ENCODE measurements at regions not wholly inside any gene's neighbourhood (a gene's known extent, or its start where the extent isn't known, plus 50 kb on each side); places are given as distances from the start of the nearest gene placed in this dataset.

DNA sequence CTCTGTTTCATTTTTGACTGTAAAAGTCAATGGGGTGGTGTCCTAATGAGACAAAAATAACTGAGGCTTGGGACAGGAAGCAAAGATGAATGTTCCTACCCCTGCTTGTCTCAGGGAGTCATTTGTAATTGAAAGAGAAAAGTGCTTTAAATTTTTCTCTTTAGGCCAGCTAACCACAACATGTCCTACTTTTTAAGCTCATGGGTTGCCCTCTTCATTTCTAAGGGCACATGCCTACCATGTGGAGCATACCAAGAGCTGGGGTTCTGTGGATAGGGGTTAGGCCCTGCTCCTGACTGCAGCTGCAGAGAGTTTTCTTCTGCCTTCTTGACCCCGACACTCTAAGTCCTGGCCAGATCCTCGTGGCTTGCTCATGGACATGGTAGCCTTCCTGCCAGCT lies 96.8 kb upstream of the ARL4C start:
- no peak for DNase-seq (ENCODE audit: low read depth)
- TF ChIP-seq, protein P1, sequence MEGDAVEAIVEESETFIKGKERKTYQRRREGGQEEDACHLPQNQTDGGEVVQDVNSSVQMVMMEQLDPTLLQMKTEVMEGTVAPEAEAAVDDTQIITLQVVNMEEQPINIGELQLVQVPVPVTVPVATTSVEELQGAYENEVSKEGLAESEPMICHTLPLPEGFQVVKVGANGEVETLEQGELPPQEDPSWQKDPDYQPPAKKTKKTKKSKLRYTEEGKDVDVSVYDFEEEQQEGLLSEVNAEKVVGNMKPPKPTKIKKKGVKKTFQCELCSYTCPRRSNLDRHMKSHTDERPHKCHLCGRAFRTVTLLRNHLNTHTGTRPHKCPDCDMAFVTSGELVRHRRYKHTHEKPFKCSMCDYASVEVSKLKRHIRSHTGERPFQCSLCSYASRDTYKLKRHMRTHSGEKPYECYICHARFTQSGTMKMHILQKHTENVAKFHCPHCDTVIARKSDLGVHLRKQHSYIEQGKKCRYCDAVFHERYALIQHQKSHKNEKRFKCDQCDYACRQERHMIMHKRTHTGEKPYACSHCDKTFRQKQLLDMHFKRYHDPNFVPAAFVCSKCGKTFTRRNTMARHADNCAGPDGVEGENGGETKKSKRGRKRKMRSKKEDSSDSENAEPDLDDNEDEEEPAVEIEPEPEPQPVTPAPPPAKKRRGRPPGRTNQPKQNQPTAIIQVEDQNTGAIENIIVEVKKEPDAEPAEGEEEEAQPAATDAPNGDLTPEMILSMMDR (IDR thresholded peaks at IDR 0.05; ENCODE audit: low read depth, low read length), result no peak
- TF ChIP-seq POLR2A (IDR thresholded peaks at IDR 0.05; ENCODE audit: extremely low read depth, insufficient read length), result no peak
- TF ChIP-seq MYC (IDR thresholded peaks at IDR 0.05; ENCODE audit: low read depth, low read length), result no peak
- TF ChIP-seq, protein P2, sequence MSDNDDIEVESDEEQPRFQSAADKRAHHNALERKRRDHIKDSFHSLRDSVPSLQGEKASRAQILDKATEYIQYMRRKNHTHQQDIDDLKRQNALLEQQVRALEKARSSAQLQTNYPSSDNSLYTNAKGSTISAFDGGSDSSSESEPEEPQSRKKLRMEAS (IDR thresholded peaks at IDR 0.05; ENCODE audit: low read depth, low read length), result no peak
- no peak overlapping the region for H3K4me3 ChIP-seq (ENCODE audit: low read depth, low read length)

DNA sequence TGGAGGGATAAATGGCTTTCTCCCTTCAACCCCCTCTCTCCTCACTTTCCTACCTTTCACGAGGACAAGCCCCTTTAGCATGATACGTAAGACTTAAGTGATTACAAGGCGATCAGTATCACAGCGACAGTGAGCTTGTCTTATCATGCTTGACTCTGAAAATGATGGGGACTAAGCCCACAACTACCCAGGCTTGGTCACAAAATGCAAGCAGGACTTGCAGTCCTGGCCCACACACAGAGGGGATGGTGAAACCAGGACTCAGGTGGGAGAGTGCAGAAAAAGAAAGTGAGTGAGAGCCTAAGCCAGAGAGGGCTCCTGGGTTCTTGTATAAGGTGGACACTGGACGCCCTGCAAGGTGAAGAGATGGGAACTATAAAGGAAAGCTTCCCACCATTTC lies 95.7 kb upstream of the ARL4C start:
- DNase-seq (ENCODE audit: low read depth), result no peak
- no peak overlapping the region for H3K4me3 ChIP-seq (ENCODE audit: low read depth, low read length)
- TF ChIP-seq, protein P2 (IDR thresholded peaks at IDR 0.05; ENCODE audit: low read depth, low read length), result no peak
- TF ChIP-seq, protein P1 (IDR thresholded peaks at IDR 0.05; ENCODE audit: low read depth, low read length), result no peak
- TF ChIP-seq POLR2A (IDR thresholded peaks at IDR 0.05; ENCODE audit: extremely low read depth, insufficient read length) (no peak), MYC (IDR thresholded peaks at IDR 0.05; ENCODE audit: low read depth, low read length) (no peak)

DNA sequence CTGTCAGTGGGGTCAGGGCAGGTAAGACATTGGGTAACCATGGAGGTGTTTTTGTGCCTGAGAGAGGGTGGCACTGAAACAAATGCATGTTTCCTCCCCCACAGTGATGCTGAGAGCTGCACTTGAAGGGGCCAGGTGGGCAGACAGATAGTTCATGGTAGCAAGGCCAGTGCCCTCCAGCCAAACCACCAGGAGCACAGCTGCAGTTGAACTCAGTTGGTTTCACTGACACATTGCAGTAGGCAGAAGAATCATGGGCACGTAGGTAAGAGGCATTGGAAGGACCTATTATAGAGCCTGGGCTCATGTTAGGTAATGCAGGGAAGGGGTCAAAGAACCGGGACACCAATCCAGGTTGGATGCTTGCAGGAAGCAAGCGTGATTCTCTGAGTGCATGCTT lies 93.2 kb upstream of the ARL4C start:
- TF ChIP-seq POLR2A (IDR thresholded peaks at IDR 0.05; ENCODE audit: extremely low read depth, insufficient read length) (no peak), MYC (IDR thresholded peaks at IDR 0.05; ENCODE audit: low read depth, low read length) (no peak)
- TF ChIP-seq, protein P1 (IDR thresholded peaks at IDR 0.05; ENCODE audit: low read depth, low read length), result no peak
- TF ChIP-seq, protein P2 (IDR thresholded peaks at IDR 0.05; ENCODE audit: low read depth, low read length), result no peak
- no peak overlapping the region for H3K4me3 ChIP-seq (ENCODE audit: low read depth, low read length)
- DNase-seq (ENCODE audit: low read depth), result no peak

DNA sequence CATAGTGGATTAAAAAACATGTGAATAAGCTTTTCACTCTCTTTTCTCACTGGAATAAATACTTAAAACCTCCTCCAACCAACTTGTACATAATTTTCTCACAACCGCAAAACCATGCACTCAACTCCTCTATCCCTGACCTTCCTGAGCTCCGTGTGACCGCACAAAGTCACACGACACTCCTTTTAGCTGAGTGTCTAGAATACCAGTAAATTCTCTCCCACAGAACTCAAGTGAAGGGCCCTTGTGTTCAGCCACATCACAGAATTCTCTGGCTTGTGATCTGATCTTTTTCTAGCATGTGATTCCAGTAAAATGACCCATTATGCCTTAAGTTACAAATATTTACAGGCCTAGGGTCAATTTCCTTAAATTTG lies 91.2 kb upstream of the ARL4C start:
- DNase-seq (ENCODE audit: low read depth), result no peak
- H3K4me3 ChIP-seq (ENCODE audit: low read depth, low read length), result no peak overlapping the region
- TF ChIP-seq MYC (IDR thresholded peaks at IDR 0.05; ENCODE audit: low read depth, low read length) (no peak), POLR2A (IDR thresholded peaks at IDR 0.05; ENCODE audit: extremely low read depth, insufficient read length) (no peak)
- TF ChIP-seq, protein P2 (IDR thresholded peaks at IDR 0.05; ENCODE audit: low read depth, low read length), result no peak
- TF ChIP-seq, protein P1 (IDR thresholded peaks at IDR 0.05; ENCODE audit: low read depth, low read length), result no peak

DNA sequence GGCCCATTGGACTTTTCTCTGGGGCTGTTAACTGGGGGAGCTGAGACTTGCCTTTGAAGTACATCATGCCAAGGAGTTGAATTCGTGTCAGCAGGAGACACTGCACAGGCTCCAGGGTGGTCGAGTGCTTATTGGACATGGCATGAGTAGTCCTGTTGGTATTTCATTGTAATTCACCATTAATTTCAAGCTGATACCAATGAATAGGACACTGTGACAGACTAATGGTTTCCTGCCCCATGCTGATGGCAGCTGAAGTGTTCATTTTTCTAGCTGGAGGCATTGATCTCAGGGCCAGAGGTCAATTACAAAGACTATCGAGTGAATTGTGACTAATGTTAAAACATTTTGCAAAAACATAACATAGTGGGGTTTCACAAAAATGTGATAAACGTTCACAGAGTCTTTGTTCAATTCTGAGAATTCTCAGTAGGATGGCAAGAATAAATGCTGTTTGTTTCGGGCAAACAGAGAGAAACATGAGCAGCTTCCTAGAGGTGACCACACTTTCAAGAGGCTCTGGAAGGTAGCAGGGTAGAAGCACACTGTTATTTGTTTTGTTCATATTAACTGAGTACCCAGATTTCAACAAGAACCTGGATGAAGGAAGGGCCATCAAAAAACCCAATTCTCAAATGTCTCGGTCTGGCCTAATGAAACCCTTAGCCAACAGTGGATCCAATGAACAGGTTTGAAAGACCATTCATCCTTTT lies 90.6 kb upstream of the ARL4C start:
- TF ChIP-seq, protein P1 (IDR thresholded peaks at IDR 0.05; ENCODE audit: low read depth, low read length), result no peak
- TF ChIP-seq MYC (IDR thresholded peaks at IDR 0.05; ENCODE audit: low read depth, low read length), result no peak
- TF ChIP-seq, protein P2 (IDR thresholded peaks at IDR 0.05; ENCODE audit: low read depth, low read length), result no peak
- TF ChIP-seq POLR2A (IDR thresholded peaks at IDR 0.05; ENCODE audit: extremely low read depth, insufficient read length), result no peak
- DNase-seq (ENCODE audit: low read depth), result no peak
- H3K4me3 ChIP-seq (ENCODE audit: low read depth, low read length), result no peak overlapping the region
